Dendritic cell treated with granulocyte-macrophage colony-stimulating factor and Interleukin-4, amounts not matched to agents 40 ng/mL and 50 ng/mL, for 4 days (primary cell): ENCODE measurements at regions not wholly inside any gene's neighbourhood (a gene's known extent, or its start where the extent isn't known, plus 50 kb on each side); places are given as distances from the start of the nearest gene placed in this dataset.

Source experiments
- H3K27ac Mint-ChIP-seq: one replicate; pipeline ENCODE4 v1.8.0; 2022; ENCODE audit warnings: mild to moderate bottlenecking, mixed read lengths
- H3K27me3 Mint-ChIP-seq: one replicate; pipeline ENCODE4 v1.8.0; 2022; ENCODE audit warnings: mild to moderate bottlenecking, mixed read lengths
- H3K36me3 Mint-ChIP-seq: one replicate; pipeline ENCODE4 v1.8.0; 2022; ENCODE audit warnings: low read depth, mixed read lengths
- H3K4me1 Mint-ChIP-seq: one replicate; pipeline ENCODE4 v1.8.0; 2022; ENCODE audit warnings: low read depth, mixed read lengths
- H3K4me3 Mint-ChIP-seq: one replicate; pipeline ENCODE4 v1.8.0; 2022; ENCODE audit warnings: mild to moderate bottlenecking, moderate library complexity, mixed read lengths
- H3K9me3 Mint-ChIP-seq: one replicate; pipeline ENCODE4 v1.8.0; 2022; ENCODE audit warnings: mixed read lengths
- intact Hi-C: fragments of 100-400 bp; cut with micrococcal nuclease; formaldehyde crosslinking; loops from one replicate; pipeline ENCODE4 v1.15.0; 2022

- Mint-ChIP-seq H3K9me3 (no peaks in the 10 kb centered on the region), H3K27me3 (peaks cover 10% of the 10 kb centered on the region), H3K27ac (peak overlapping the region; percentile 95), H3K4me3 (no peak overlapping the region), H3K4me1 (peaks cover 27% of the 10 kb centered on the region), H3K36me3 (no peaks in the 10 kb centered on the region)
- intact Hi-C loops = loop anchor here (10.0 kb wide), 1 partner anchor 116 kb away; no protein-coding TSS in a partner anchor
Measured at GRCh38 chr6:167698540-167698939, 128.2 kb upstream of the AFDN start.

- Mint-ChIP-seq H3K4me1 (peaks cover 27% of the 10 kb centered on the region), H3K4me3 (peak overlapping the region; percentile 74), H3K36me3 (no peaks in the 10 kb centered on the region), H3K27ac (peak overlapping the region; percentile 95), H3K27me3 (peaks cover 8% of the 10 kb centered on the region), H3K9me3 (no peaks in the 10 kb centered on the region)
- intact Hi-C loops = loop anchor here (10.0 kb wide), 1 partner anchor 115 kb away; no protein-coding TSS in a partner anchor
Measured at GRCh38 chr6:167699141-167699931, 127.4 kb upstream of the AFDN start.

GRCh38 chr6:167700199-167700598 is 126.5 kb upstream of the AFDN start:
- Mint-ChIP-seq H3K36me3 (no peaks in the 10 kb centered on the region), H3K9me3 (no peaks in the 10 kb centered on the region), H3K27me3 (peaks cover 10% of the 10 kb centered on the region), H3K4me1 (peaks cover 27% of the 10 kb centered on the region), H3K27ac (peak overlapping the region; percentile 95), H3K4me3 (no peak overlapping the region)
- intact Hi-C loops = no loop called here

GRCh38 chr6:167701010-167701409 is 125.7 kb upstream of the AFDN start:
- Mint-ChIP-seq H3K9me3 (no peaks in the 10 kb centered on the region), H3K27me3 (peaks cover 13% of the 10 kb centered on the region), H3K4me1 (peaks cover 27% of the 10 kb centered on the region), H3K4me3 (no peak overlapping the region), H3K27ac (peak overlapping the region; percentile 95), H3K36me3 (no peaks in the 10 kb centered on the region)
- intact Hi-C loops = no loop called here

GRCh38 chr6:167702241-167702827 is 124.4 kb upstream of the AFDN start:
- H3K27me3 Mint-ChIP-seq = peaks cover 26% of the 10 kb centered on the region
- no peaks in the 10 kb centered on the region for H3K9me3 Mint-ChIP-seq
- no peak overlapping the region for H3K27ac Mint-ChIP-seq
- intact Hi-C loops = no loop called here
- no peaks in the 10 kb centered on the region for H3K36me3 Mint-ChIP-seq
- no peak overlapping the region for H3K4me3 Mint-ChIP-seq
- peaks cover 27% of the 10 kb centered on the region for H3K4me1 Mint-ChIP-seq

GRCh38 chr6:167703347-167703746 is 123.4 kb upstream of the AFDN start:
- no peaks in the 10 kb centered on the region for H3K36me3 Mint-ChIP-seq
- H3K9me3 Mint-ChIP-seq = no peaks in the 10 kb centered on the region
- no peak overlapping the region for H3K27ac Mint-ChIP-seq
- peaks cover 27% of the 10 kb centered on the region for H3K4me1 Mint-ChIP-seq
- no peak overlapping the region for H3K4me3 Mint-ChIP-seq
- H3K27me3 Mint-ChIP-seq = peaks cover 35% of the 10 kb centered on the region
- intact Hi-C loops = no loop called here

- Mint-ChIP-seq H3K4me1 (peaks cover 26% of the 10 kb centered on the region), H3K27me3 (peaks cover 38% of the 10 kb centered on the region), H3K4me3 (no peak overlapping the region), H3K9me3 (no peaks in the 10 kb centered on the region), H3K27ac (no peak overlapping the region), H3K36me3 (no peaks in the 10 kb centered on the region)
- intact Hi-C loops = no loop called here
Measured at GRCh38 chr6:167703781-167704180, 122.9 kb upstream of the AFDN start.

- H3K27ac Mint-ChIP-seq = no peak overlapping the region
- H3K36me3 Mint-ChIP-seq = no peaks in the 10 kb centered on the region
- intact Hi-C loops = no loop called here
- H3K9me3 Mint-ChIP-seq = no peaks in the 10 kb centered on the region
- peaks cover 44% of the 10 kb centered on the region for H3K27me3 Mint-ChIP-seq
- peaks cover 19% of the 10 kb centered on the region for H3K4me1 Mint-ChIP-seq
- no peak overlapping the region for H3K4me3 Mint-ChIP-seq
Measured at GRCh38 chr6:167704396-167704901, 122.3 kb upstream of the AFDN start.

GRCh38 chr6:167705211-167705750 is 121.4 kb upstream of the AFDN start:
- Mint-ChIP-seq H3K9me3 (no peaks in the 10 kb centered on the region), H3K27ac (no peak overlapping the region), H3K4me3 (no peak overlapping the region), H3K27me3 (peaks cover 50% of the 10 kb centered on the region), H3K4me1 (peaks cover 11% of the 10 kb centered on the region), H3K36me3 (no peaks in the 10 kb centered on the region)
- intact Hi-C loops = no loop called here

- no peak overlapping the region for H3K27ac Mint-ChIP-seq
- no peaks in the 10 kb centered on the region for H3K9me3 Mint-ChIP-seq
- no peaks in the 10 kb centered on the region for H3K36me3 Mint-ChIP-seq
- H3K4me3 Mint-ChIP-seq = no peak overlapping the region
- intact Hi-C loops = no loop called here
- peaks cover 57% of the 10 kb centered on the region for H3K27me3 Mint-ChIP-seq
- peaks cover 6% of the 10 kb centered on the region for H3K4me1 Mint-ChIP-seq
Measured at GRCh38 chr6:167706313-167707109, 120.2 kb upstream of the AFDN start.

GRCh38 chr6:167707686-167708500 is 118.8 kb upstream of the AFDN start:
- Mint-ChIP-seq H3K27me3 (peaks cover 63% of the 10 kb centered on the region), H3K36me3 (no peaks in the 10 kb centered on the region), H3K4me3 (no peak overlapping the region), H3K4me1 (no peaks in the 10 kb centered on the region), H3K9me3 (no peaks in the 10 kb centered on the region), H3K27ac (no peak overlapping the region)
- intact Hi-C loops = no loop called here

- no peak overlapping the region for H3K4me3 Mint-ChIP-seq
- no peaks in the 10 kb centered on the region for H3K4me1 Mint-ChIP-seq
- peaks cover 69% of the 10 kb centered on the region for H3K27me3 Mint-ChIP-seq
- no peaks in the 10 kb centered on the region for H3K9me3 Mint-ChIP-seq
- intact Hi-C loops = no loop called here
- no peaks in the 10 kb centered on the region for H3K36me3 Mint-ChIP-seq
- H3K27ac Mint-ChIP-seq = no peak overlapping the region
Measured at GRCh38 chr6:167708501-167709094, 118.1 kb upstream of the AFDN start.

- Mint-ChIP-seq H3K27me3 (peaks cover 75% of the 10 kb centered on the region), H3K27ac (no peak overlapping the region), H3K36me3 (no peaks in the 10 kb centered on the region), H3K9me3 (no peaks in the 10 kb centered on the region), H3K4me3 (no peak overlapping the region), H3K4me1 (no peaks in the 10 kb centered on the region)
- intact Hi-C loops = no loop called here
Measured at GRCh38 chr6:167709196-167709595, 117.5 kb upstream of the AFDN start.
